ENCODE measurements at regions not wholly inside any gene's neighbourhood (a gene's known extent, or its start where the extent isn't known, plus 50 kb on each side); places are given as distances from the start of the nearest gene placed in this dataset.

DNA sequence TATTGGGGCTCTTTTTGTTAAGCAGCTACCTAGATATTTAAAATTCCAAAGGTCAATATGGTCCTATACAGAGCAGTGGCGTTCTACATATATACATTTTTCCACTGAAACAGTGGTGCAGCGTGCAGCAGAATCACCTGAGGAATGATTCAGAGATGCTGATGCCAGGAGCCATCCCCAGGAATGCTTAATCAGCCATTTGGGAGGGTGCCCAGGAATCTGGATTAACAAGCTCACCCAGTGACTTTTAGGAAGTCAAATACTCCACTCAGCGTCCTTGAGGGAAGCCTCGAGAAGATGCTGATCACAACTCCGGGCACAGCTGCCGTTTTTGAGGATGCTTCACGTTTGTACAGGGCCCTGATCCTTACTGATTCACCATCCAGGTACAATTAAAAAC is 82.6 kb upstream of the ARHGEF3 start:
- no peaks in the 10 kb centered on the region for H3K79me2 ChIP-seq (ENCODE audit: low read length)
- no peak overlapping the region for H2AFZ ChIP-seq (ENCODE audit: low read length)
- H4K20me1 ChIP-seq (ENCODE audit: insufficient read depth, low read depth, low read length), result peaks cover 5% of the 10 kb centered on the region; the same call in 1 of the 2 replicates
- no peak for DNase-seq
- H3K9ac ChIP-seq (ENCODE audit: low read length), result no peak overlapping the region
- no peaks in the 10 kb centered on the region for H3K27me3 ChIP-seq (ENCODE audit: low read length)
- H3K4me1 ChIP-seq (ENCODE audit: low read length), result peaks cover 12% of the 10 kb centered on the region
- no peak overlapping the region for H3K27ac ChIP-seq (ENCODE audit: low read length)
- H3K4me3 ChIP-seq (ENCODE audit: low read length), result no peak overlapping the region
- H3K9me3 ChIP-seq (ENCODE audit: low read length), result no peaks in the 10 kb centered on the region
- H3K4me2 ChIP-seq (ENCODE audit: low read depth, low read length, poor library complexity, severe bottlenecking), result no peak overlapping the region
- H3K36me3 ChIP-seq (ENCODE audit: insufficient read depth, low read length), result no peaks in the 10 kb centered on the region
- no peaks in the 10 kb centered on the region for H3K9me2 ChIP-seq (replicated peaks; ENCODE audit: insufficient read depth, low read length)

DNA sequence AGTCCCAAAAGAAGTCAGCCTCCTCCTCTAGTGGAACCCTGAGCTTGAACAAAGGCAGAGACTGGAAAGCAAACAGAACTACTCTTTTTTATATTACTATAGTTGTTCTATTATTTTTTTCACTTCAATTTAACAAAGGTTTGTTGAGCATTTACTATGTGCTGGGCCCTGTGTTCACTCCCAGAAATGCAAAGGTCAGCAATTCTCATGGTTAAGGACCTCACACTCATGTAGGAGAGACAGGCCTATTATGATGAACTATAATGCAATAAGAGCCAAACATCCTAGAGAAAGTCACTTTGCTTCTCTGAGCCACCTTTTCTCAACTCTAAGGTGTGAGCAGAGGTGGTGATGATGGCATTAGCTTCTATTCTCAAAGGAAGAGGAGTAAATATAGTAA is 82.1 kb upstream of the ARHGEF3 start:
- H3K27me3 ChIP-seq (ENCODE audit: low read length), result no peaks in the 10 kb centered on the region
- no peak for DNase-seq
- H3K4me2 ChIP-seq (ENCODE audit: low read depth, low read length, poor library complexity, severe bottlenecking), result no peak overlapping the region
- H3K4me3 ChIP-seq (ENCODE audit: low read length), result no peak overlapping the region
- no peak overlapping the region for H3K27ac ChIP-seq (ENCODE audit: low read length)
- H3K4me1 ChIP-seq (ENCODE audit: low read length), result peaks cover 12% of the 10 kb centered on the region
- H2AFZ ChIP-seq (ENCODE audit: low read length), result no peak overlapping the region
- H3K9ac ChIP-seq (ENCODE audit: low read length), result no peak overlapping the region
- no peaks in the 10 kb centered on the region for H3K9me3 ChIP-seq (ENCODE audit: low read length)
- no peaks in the 10 kb centered on the region for H3K9me2 ChIP-seq (replicated peaks; ENCODE audit: insufficient read depth, low read length)
- no peaks in the 10 kb centered on the region for H3K36me3 ChIP-seq (ENCODE audit: insufficient read depth, low read length)
- peaks cover 5% of the 10 kb centered on the region; the same call in 1 of the 2 replicates for H4K20me1 ChIP-seq (ENCODE audit: insufficient read depth, low read depth, low read length)
- no peaks in the 10 kb centered on the region for H3K79me2 ChIP-seq (ENCODE audit: low read length)

DNA sequence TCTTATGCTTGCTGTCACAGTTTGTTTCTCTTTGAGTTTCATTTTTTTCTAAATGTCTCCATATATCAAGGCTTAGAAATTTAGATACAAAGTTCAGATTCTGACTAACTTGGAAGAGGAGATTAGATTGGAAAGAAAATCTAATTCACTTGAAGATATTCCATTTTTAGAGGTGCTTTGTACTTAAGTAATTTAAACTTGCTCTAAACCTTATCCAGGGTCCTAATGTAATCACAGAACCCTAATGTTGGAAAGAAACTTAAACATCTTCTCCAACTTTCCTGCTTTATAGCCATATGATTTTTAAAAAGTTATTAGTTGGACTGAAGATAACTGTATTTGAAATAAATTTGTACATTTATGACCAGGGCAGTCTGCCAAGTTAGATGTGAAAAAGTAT is 81.1 kb upstream of the ARHGEF3 start:
- no peak overlapping the region for H3K9ac ChIP-seq (ENCODE audit: low read length)
- no peaks in the 10 kb centered on the region for H3K36me3 ChIP-seq (ENCODE audit: insufficient read depth, low read length)
- no peaks in the 10 kb centered on the region for H3K79me2 ChIP-seq (ENCODE audit: low read length)
- 0 out of 2 replicates have a peak, but pooled peaks cover 8% of the 10 kb centered on the region for H4K20me1 ChIP-seq (ENCODE audit: insufficient read depth, low read depth, low read length)
- H3K9me2 ChIP-seq (replicated peaks; ENCODE audit: insufficient read depth, low read length), result no peaks in the 10 kb centered on the region
- no peak overlapping the region for H3K4me3 ChIP-seq (ENCODE audit: low read length)
- DNase-seq, result no peak
- no peaks in the 10 kb centered on the region for H3K27me3 ChIP-seq (ENCODE audit: low read length)
- H3K27ac ChIP-seq (ENCODE audit: low read length), result no peak overlapping the region
- no peak overlapping the region for H2AFZ ChIP-seq (ENCODE audit: low read length)
- no peak overlapping the region for H3K4me2 ChIP-seq (ENCODE audit: low read depth, low read length, poor library complexity, severe bottlenecking)
- H3K4me1 ChIP-seq (ENCODE audit: low read length), result peaks cover 11% of the 10 kb centered on the region
- H3K9me3 ChIP-seq (ENCODE audit: low read length), result no peaks in the 10 kb centered on the region

DNA sequence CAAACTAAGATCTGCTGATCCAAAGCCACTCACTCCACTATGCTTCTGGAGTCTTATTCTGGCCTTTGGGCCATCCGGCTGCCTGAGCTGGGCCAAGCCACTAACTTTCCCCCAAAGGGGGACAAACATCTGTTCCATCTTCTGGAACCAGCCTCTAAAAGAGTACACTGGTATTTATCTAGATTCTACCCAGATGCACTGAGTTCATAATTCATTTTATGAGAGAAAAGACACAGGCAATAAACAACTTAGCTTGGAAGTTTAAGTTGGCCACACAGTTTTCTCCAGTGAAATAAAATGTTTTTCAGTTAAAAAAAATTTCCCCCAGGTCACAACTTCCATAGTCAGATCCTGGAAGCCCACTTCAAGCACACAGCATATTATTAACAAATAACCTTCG is 80.1 kb upstream of the ARHGEF3 start:
- Histone ChIP-seq H3K4me3 (ENCODE audit: low read length) (no peak overlapping the region), H3K9ac (ENCODE audit: low read length) (no peak overlapping the region), H3K4me2 (ENCODE audit: low read depth, low read length, poor library complexity, severe bottlenecking) (no peak overlapping the region), H2AFZ (ENCODE audit: low read length) (no peak overlapping the region), H3K27ac (ENCODE audit: low read length) (no peak overlapping the region), H3K4me1 (ENCODE audit: low read length) (peaks cover 3% of the 10 kb centered on the region; the same call in 1 of the 2 replicates), H3K36me3 (ENCODE audit: insufficient read depth, low read length) (no peaks in the 10 kb centered on the region), H4K20me1 (ENCODE audit: insufficient read depth, low read depth, low read length) (0 out of 2 replicates have a peak, but pooled peaks cover 8% of the 10 kb centered on the region), H3K79me2 (ENCODE audit: low read length) (no peaks in the 10 kb centered on the region), H3K9me3 (ENCODE audit: low read length) (no peaks in the 10 kb centered on the region), H3K9me2 (replicated peaks; ENCODE audit: insufficient read depth, low read length) (no peaks in the 10 kb centered on the region), H3K27me3 (ENCODE audit: low read length) (no peaks in the 10 kb centered on the region)
- no peak for DNase-seq

DNA sequence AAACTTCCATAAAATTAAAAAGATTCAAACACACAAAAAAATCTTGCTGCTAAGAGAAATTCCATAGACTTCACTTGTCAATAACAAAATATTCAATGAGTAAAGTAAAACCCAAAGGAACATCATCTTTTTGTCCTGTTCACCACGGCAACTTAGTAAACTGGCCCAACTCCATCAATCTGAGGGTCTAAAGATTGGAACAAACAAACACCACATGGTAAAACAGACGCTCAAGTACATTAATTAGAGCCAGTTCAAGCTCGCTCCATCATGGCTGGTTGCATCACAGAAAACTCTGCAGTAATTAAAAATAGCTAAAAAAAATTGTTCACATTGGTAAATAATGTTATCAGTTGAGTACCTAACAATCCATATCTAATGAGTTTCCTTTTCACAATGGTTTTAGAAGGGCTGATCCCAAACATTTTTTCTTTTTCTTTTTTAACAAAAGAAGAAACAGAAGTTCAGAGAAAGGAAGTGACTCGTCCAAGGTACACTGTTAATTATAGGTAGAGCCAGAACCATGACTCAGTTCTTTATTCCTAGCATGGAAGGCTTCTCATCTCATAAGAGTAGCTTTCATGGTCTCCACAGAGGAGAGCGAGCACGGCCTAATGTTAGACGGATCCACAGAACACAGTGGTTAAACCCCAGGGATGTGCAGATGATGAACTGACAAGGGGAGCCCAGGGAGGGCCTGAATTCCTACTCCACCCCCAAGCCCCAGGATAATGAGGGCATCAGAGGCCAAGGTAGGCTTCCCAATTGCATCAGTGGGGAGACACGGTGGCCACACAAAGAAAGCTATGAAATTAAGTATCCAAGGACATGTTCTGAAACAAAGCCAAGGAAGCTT is 79.2 kb upstream of the ARHGEF3 start:
- Histone ChIP-seq H2AFZ (ENCODE audit: low read length) (no peak overlapping the region), H3K4me2 (ENCODE audit: low read depth, low read length, poor library complexity, severe bottlenecking) (no peak overlapping the region)
- DNase-seq, result no peak

DNA sequence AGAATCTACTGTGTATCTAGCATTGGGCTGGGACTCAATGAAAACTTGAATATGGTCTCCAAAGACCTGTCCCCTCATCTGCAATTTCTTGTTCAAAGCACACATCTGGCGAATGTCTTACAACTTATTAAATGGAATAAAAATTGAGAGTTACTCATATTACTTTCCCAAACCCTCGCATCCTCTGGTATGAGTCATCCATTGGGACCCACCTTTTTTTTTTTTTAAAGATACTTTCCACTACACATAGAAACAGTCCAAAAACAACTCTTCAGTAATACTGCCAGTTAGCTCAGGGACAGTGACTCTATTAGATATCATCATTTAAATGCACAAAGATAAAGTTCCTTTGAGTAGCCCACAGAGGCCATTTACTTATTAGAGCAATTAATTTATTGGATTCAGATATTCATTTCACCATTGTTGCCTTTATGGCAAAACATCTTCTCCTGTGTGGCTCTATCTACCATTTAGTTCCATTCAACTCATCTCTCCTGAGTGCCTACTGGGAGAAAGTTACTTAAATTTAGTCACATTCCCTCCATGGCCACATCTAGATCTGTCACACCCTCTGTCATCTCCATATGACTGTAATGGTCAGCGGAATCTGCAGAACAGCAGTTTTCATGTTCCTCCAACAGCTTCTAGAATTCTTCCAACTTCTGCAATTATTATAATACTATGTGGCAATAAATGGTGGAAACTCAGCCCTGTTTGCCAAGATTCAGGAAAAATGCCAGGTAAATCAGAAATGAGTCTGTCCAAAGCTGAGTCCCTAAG is 77.9 kb upstream of the ARHGEF3 start:
- H4K20me1 ChIP-seq (ENCODE audit: insufficient read depth, low read depth, low read length), result 0 out of 2 replicates have a peak, but pooled peaks cover 3% of the 10 kb centered on the region
- no peak overlapping the region for H3K4me3 ChIP-seq (ENCODE audit: low read length)
- no peaks in the 10 kb centered on the region for H3K36me3 ChIP-seq (ENCODE audit: insufficient read depth, low read length)
- H3K4me2 ChIP-seq (ENCODE audit: low read depth, low read length, poor library complexity, severe bottlenecking), result no peak overlapping the region
- no peaks in the 10 kb centered on the region for H3K79me2 ChIP-seq (ENCODE audit: low read length)
- H3K9ac ChIP-seq (ENCODE audit: low read length), result no peak overlapping the region
- DNase-seq, result no peak
- H3K27ac ChIP-seq (ENCODE audit: low read length), result no peak overlapping the region
- no peaks in the 10 kb centered on the region for H3K27me3 ChIP-seq (ENCODE audit: low read length)
- no peaks in the 10 kb centered on the region for H3K9me3 ChIP-seq (ENCODE audit: low read length)
- H2AFZ ChIP-seq (ENCODE audit: low read length), result no peak overlapping the region
- H3K9me2 ChIP-seq (replicated peaks; ENCODE audit: insufficient read depth, low read length), result no peaks in the 10 kb centered on the region
- H3K4me1 ChIP-seq (ENCODE audit: low read length), result peaks cover 3% of the 10 kb centered on the region; the same call in 1 of the 2 replicates

More for the DNA sequence above, 79.2 kb upstream of the ARHGEF3 start:
- Histone ChIP-seq H4K20me1 (ENCODE audit: insufficient read depth, low read depth, low read length) (0 out of 2 replicates have a peak, but pooled peaks cover 8% of the 10 kb centered on the region), H3K9ac (ENCODE audit: low read length) (no peak overlapping the region), H3K4me1 (ENCODE audit: low read length) (peaks cover 3% of the 10 kb centered on the region; the same call in 1 of the 2 replicates), H3K36me3 (ENCODE audit: insufficient read depth, low read length) (no peaks in the 10 kb centered on the region), H3K9me3 (ENCODE audit: low read length) (no peaks in the 10 kb centered on the region), H3K27ac (ENCODE audit: low read length) (no peak overlapping the region), H3K27me3 (ENCODE audit: low read length) (no peaks in the 10 kb centered on the region), H3K9me2 (replicated peaks; ENCODE audit: insufficient read depth, low read length) (no peaks in the 10 kb centered on the region), H3K4me3 (ENCODE audit: low read length) (no peak overlapping the region), H3K79me2 (ENCODE audit: low read length) (no peaks in the 10 kb centered on the region)

DNA sequence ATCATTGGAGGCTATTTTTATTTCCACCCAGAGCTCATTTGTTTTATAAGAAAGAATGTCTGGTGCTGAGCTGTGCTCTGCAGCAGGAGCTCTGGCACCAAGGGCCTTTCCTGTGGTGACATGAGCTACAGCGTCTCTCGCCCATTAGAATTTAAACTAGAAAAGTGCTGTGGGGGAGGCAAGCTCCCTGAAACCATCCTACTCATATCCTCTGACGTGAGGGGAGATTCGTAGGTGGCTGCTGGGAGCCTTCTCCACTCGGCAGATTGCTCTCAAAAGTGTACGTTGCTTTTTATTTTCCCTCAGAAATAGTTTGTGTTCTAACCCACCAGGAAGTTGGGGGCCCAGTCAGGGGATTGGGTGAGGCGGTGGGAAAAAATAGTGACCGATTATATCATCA is 76.3 kb upstream of the ARHGEF3 start:
- Histone ChIP-seq H4K20me1 (ENCODE audit: insufficient read depth, low read depth, low read length) (0 out of 2 replicates have a peak, but pooled peaks cover 3% of the 10 kb centered on the region), H3K4me1 (ENCODE audit: low read length) (peaks cover 3% of the 10 kb centered on the region; the same call in 1 of the 2 replicates), H3K9me2 (replicated peaks; ENCODE audit: insufficient read depth, low read length) (no peaks in the 10 kb centered on the region), H3K27me3 (ENCODE audit: low read length) (no peaks in the 10 kb centered on the region), H3K79me2 (ENCODE audit: low read length) (no peaks in the 10 kb centered on the region), H3K9ac (ENCODE audit: low read length) (no peak overlapping the region), H3K36me3 (ENCODE audit: insufficient read depth, low read length) (no peaks in the 10 kb centered on the region), H3K4me3 (ENCODE audit: low read length) (no peak overlapping the region), H2AFZ (ENCODE audit: low read length) (no peak overlapping the region), H3K4me2 (ENCODE audit: low read depth, low read length, poor library complexity, severe bottlenecking) (no peak overlapping the region), H3K9me3 (ENCODE audit: low read length) (no peaks in the 10 kb centered on the region), H3K27ac (ENCODE audit: low read length) (no peak overlapping the region)
- no peak for DNase-seq

DNA sequence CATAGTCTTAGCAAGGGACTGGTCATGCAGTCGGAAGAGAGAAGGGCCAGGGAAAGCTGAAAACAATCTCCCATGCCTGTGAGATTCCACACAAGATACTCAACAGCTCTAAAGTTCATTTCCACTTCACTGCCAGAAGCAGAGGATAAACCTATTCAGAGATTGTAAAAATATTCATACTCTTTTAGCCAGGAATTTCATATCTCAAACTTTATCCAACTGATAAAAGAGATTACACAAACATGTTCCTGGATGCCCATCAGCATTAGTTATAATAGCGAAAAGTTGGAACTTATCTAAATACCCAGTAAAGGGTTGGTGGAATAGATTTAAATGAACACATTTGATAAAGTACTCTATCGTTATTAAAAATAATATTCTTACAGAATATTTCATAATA is 75.2 kb upstream of the ARHGEF3 start:
- no peaks in the 10 kb centered on the region for H3K9me3 ChIP-seq (ENCODE audit: low read length)
- 0 out of 2 replicates have a peak, but pooled peaks cover 3% of the 10 kb centered on the region for H4K20me1 ChIP-seq (ENCODE audit: insufficient read depth, low read depth, low read length)
- no peak overlapping the region for H3K27ac ChIP-seq (ENCODE audit: low read length)
- H3K9ac ChIP-seq (ENCODE audit: low read length), result no peak overlapping the region
- no peak overlapping the region for H3K4me2 ChIP-seq (ENCODE audit: low read depth, low read length, poor library complexity, severe bottlenecking)
- H3K36me3 ChIP-seq (ENCODE audit: insufficient read depth, low read length), result no peaks in the 10 kb centered on the region
- H2AFZ ChIP-seq (ENCODE audit: low read length), result no peak overlapping the region
- H3K79me2 ChIP-seq (ENCODE audit: low read length), result no peaks in the 10 kb centered on the region
- H3K27me3 ChIP-seq (ENCODE audit: low read length), result no peaks in the 10 kb centered on the region
- H3K4me3 ChIP-seq (ENCODE audit: low read length), result no peak overlapping the region
- DNase-seq, result no peak
- no peaks in the 10 kb centered on the region for H3K9me2 ChIP-seq (replicated peaks; ENCODE audit: insufficient read depth, low read length)
- peaks cover 6% of the 10 kb centered on the region; the same call in 1 of the 2 replicates for H3K4me1 ChIP-seq (ENCODE audit: low read length)
